ENCODE measurements at regions not wholly inside any gene's neighbourhood (a gene's known extent, or its start where the extent isn't known, plus 50 kb on each side); places are given as distances from the start of the nearest gene placed in this dataset.

GRCh38 chr22:47270463-47271135, 508.1 kb downstream of the TBC1D22A start:
- intact Hi-C loops (cut with DNase I): no loop called here
- Histone ChIP-seq H3K27ac (no peak overlapping the region), H3K4me1 (peaks cover 0 to 5% (median 0%) of the 10 kb centered on the region in 3 donors), H3K36me3 (no peaks in the 10 kb centered on the region), H3K4me3 (no peak overlapping the region), H3K9me3 (peaks cover 0 to 5% (median 0%) of the 10 kb centered on the region in 3 donors), H3K27me3 (peaks cover 0 to 23% (median 0%) of the 10 kb centered on the region in 4 donors)
- 53 to 68% methylated on average over 12 to 14 of the region's 14 CpGs for WGBS, 2 donors
- TF ChIP-seq POLR2A (IDR thresholded peaks at IDR 0.05) (no peak), CTCF (IDR thresholded peaks at IDR 0.05) (no peak)
- DNase-seq: no peak

GRCh38 chr22:47269516-47270088, 507.2 kb downstream of the TBC1D22A start:
- WGBS, 2 donors: 68 to 72% methylated on average over 5 to 6 of the region's 6 CpGs
- Histone ChIP-seq H3K36me3 (no peaks in the 10 kb centered on the region), H3K4me3 (no peak overlapping the region), H3K4me1 (peaks cover 0 to 5% (median 0%) of the 10 kb centered on the region in 3 donors), H3K27me3 (peaks cover 0 to 15% (median 0%) of the 10 kb centered on the region in 4 donors), H3K9me3 (peaks cover 0 to 5% (median 0%) of the 10 kb centered on the region in 3 donors), H3K27ac (no peak overlapping the region)
- intact Hi-C loops (cut with DNase I): no loop called here
- DNase-seq: no peak
- TF ChIP-seq POLR2A (IDR thresholded peaks at IDR 0.05) (no peak), CTCF (IDR thresholded peaks at IDR 0.05) (no peak)

GRCh38 chr22:47267513-47268282, 505.2 kb downstream of the TBC1D22A start:
- DNase-seq: no peak
- H3K4me1 ChIP-seq: peaks cover 0 to 5% (median 0%) of the 10 kb centered on the region in 3 donors
- 45 to 60% methylated on average over 7 of the region's 9 CpGs for WGBS, 2 donors

GRCh38 chr22:47266329-47266728, 503.9 kb downstream of the TBC1D22A start:
- no peak for DNase-seq
- Histone ChIP-seq H3K9me3 (peaks cover 0 to 5% (median 0%) of the 10 kb centered on the region in 3 donors), H3K27me3 (peaks cover 0 to 17% (median 0%) of the 10 kb centered on the region in 4 donors), H3K36me3 (no peaks in the 10 kb centered on the region), H3K27ac (no peak overlapping the region), H3K4me1 (peaks cover 0 to 4% (median 0%) of the 10 kb centered on the region in 3 donors), H3K4me3 (no peak overlapping the region)
- intact Hi-C loops (cut with DNase I): no loop called here
- 71 to 85% methylated on average over 3 of the region's 4 CpGs for WGBS, 2 donors
- TF ChIP-seq CTCF (IDR thresholded peaks at IDR 0.05): no peak
- no peak for TF ChIP-seq POLR2A (IDR thresholded peaks at IDR 0.05)

More at GRCh38 chr22:47267513-47268282, 505.2 kb downstream of the TBC1D22A start:
- Histone ChIP-seq H3K4me3 (no peak overlapping the region), H3K36me3 (no peaks in the 10 kb centered on the region), H3K9me3 (peaks cover 0 to 5% (median 0%) of the 10 kb centered on the region in 3 donors), H3K27me3 (peaks cover 0 to 12% (median 0%) of the 10 kb centered on the region in 4 donors), H3K27ac (no peak overlapping the region)
- intact Hi-C loops (cut with DNase I): no loop called here
- TF ChIP-seq CTCF (IDR thresholded peaks at IDR 0.05): no peak

- Histone ChIP-seq H3K36me3 (no peaks in the 10 kb centered on the region), H3K9me3 (no peaks in the 10 kb centered on the region), H3K4me3 (no peak overlapping the region), H3K27ac (no peak overlapping the region), H3K4me1 (no peaks in the 10 kb centered on the region), H3K27me3 (peaks cover 0 to 44% (median 0%) of the 10 kb centered on the region in 4 donors)
- no peak for TF ChIP-seq CTCF (IDR thresholded peaks at IDR 0.05)
- no peak for TF ChIP-seq POLR2A (IDR thresholded peaks at IDR 0.05)
- DNase-seq: no peak
- intact Hi-C loops (cut with DNase I): no loop called here
- 90% methylated on average over 2 of the region's 5 CpGs; no CpG with 5 or more reads in 1 of the 2 donors for WGBS, 2 donors
Measured at GRCh38 chr22:47260551-47260950, 498.1 kb downstream of the TBC1D22A start.

Measured in esophagus squamous epithelium (tissue), 5 donors.